CD4-positive, alpha-beta T cell treated with Interleukin-15 for 4 hours (primary cell): ENCODE measurements at regions not wholly inside any gene's neighbourhood (a gene's known extent, or its start where the extent isn't known, plus 50 kb on each side); places are given as distances from the start of the nearest gene placed in this dataset.

ENCODE experiments used
- DNase-seq: peaks from one replicate; pipeline ENCODE4 v3.0.0-alpha.2; 2020; ENCODE audit warnings: low spot score

GRCh38 chr2:150656002-150656401 is 168.5 kb upstream of the RND3 start:
- DNase-seq: no peak

- DNase-seq: no peak
Observed at GRCh38 chr2:150653351-150653750, 165.9 kb upstream of the RND3 start.

GRCh38 chr2:150647943-150648342 is 160.5 kb upstream of the RND3 start:
- no peak for DNase-seq

GRCh38 chr2:150646746-150647145 is 159.3 kb upstream of the RND3 start:
- DNase-seq: no peak

- DNase-seq: no peak
Observed at GRCh38 chr2:150644298-150645067, 157.0 kb upstream of the RND3 start.

GRCh38 chr2:150643114-150643725 is 155.8 kb upstream of the RND3 start:
- no peak for DNase-seq

- DNase-seq: no peak
Observed at GRCh38 chr2:150640039-150640438, 152.6 kb upstream of the RND3 start.

GRCh38 chr2:150639383-150639782 is 151.9 kb upstream of the RND3 start:
- DNase-seq: no peak

- DNase-seq: no peak
Observed at GRCh38 chr2:150631236-150631821, 143.9 kb upstream of the RND3 start.

GRCh38 chr2:150630587-150631235 is 143.2 kb upstream of the RND3 start:
- DNase-seq: no peak

- no peak for DNase-seq
Observed at GRCh38 chr2:150627526-150627925, 140.1 kb upstream of the RND3 start.

GRCh38 chr2:150626934-150627411 is 139.5 kb upstream of the RND3 start:
- no peak for DNase-seq

GRCh38 chr2:150625741-150626140 is 138.3 kb upstream of the RND3 start:
- DNase-seq: no peak

- no peak for DNase-seq
Observed at GRCh38 chr2:150625303-150625702, 137.8 kb upstream of the RND3 start.

- DNase-seq: no peak
Observed at GRCh38 chr2:150624001-150624401, 136.5 kb upstream of the RND3 start.

GRCh38 chr2:150621526-150622213 is 134.2 kb upstream of the RND3 start:
- no peak for DNase-seq

- DNase-seq: no peak
Observed at GRCh38 chr2:150620855-150621254, 133.4 kb upstream of the RND3 start.

- DNase-seq: no peak
Observed at GRCh38 chr2:150620416-150620815, 132.9 kb upstream of the RND3 start.

GRCh38 chr2:150619607-150620330 is 132.3 kb upstream of the RND3 start:
- DNase-seq: no peak

- no peak for DNase-seq
Observed at GRCh38 chr2:150618245-150618895, 130.9 kb upstream of the RND3 start.
